ENCODE measurements at regions not wholly inside any gene's neighbourhood (a gene's known extent, or its start where the extent isn't known, plus 50 kb on each side); places are given as distances from the start of the nearest gene placed in this dataset.
"Not testable (repeated sequence)": the region's sequence is repeated elsewhere in the genome, so short reads cannot be mapped to it uniquely, and the experiment has no call there.

GRCh38 chr5:30447431-30447830 is 746.1 kb upstream of the CDH6 start:
- TF ChIP-seq POLR2A (IDR thresholded peaks at IDR 0.05) (no peak), EP300 (IDR thresholded peaks at IDR 0.05; ENCODE audit: low read depth) (no peak), CTCF (IDR thresholded peaks at IDR 0.05) (no peak), POLR2AphosphoS5 (IDR thresholded peaks at IDR 0.05) (no peak)
- H3K27ac ChIP-seq = no peak overlapping the region

GRCh38 chr5:30446456-30446855 is 747.0 kb upstream of the CDH6 start:
- H3K27ac ChIP-seq = no peak overlapping the region
- TF ChIP-seq CTCF (IDR thresholded peaks at IDR 0.05) = no peak
- no peak for TF ChIP-seq POLR2A (IDR thresholded peaks at IDR 0.05)
- no peak for TF ChIP-seq EP300 (IDR thresholded peaks at IDR 0.05; ENCODE audit: low read depth)
- TF ChIP-seq POLR2AphosphoS5 (IDR thresholded peaks at IDR 0.05) = no peak
- H3K4me1 ChIP-seq = no peaks in the 10 kb centered on the region
- DNase-seq = no peak
- H3K27me3 ChIP-seq = no peaks in the 10 kb centered on the region
- H3K9me3 ChIP-seq = no peaks in the 10 kb centered on the region
- intact Hi-C loops (cut with DNase I; ENCODE audit: low total_unique reads) = no loop called here
- H3K36me3 ChIP-seq = no peaks in the 10 kb centered on the region
- H3K4me3 ChIP-seq = no peak overlapping the region
- WGBS, 2 donors (ENCODE audit: low coverage in 1 of 2) = 60 to 72% methylated on average over 1 of the region's 1 CpG
- in situ Hi-C loops (cut with MboI; ENCODE audit: low pct_ligation_motif_present in 1 of 4, low pct_unique_long_range_greater_than_20kb in 1 of 4, low sequenced_read_pairs in 3 of 4) = no loop called here

More at GRCh38 chr5:30447431-30447830, 746.1 kb upstream of the CDH6 start:
- H3K4me3 ChIP-seq = no peak overlapping the region
- intact Hi-C loops (cut with DNase I; ENCODE audit: low total_unique reads) (no loop called here), in situ Hi-C loops (cut with MboI; ENCODE audit: low pct_ligation_motif_present in 1 of 4, low pct_unique_long_range_greater_than_20kb in 1 of 4, low sequenced_read_pairs in 3 of 4) (no loop called here)
- no peaks in the 10 kb centered on the region for H3K36me3 ChIP-seq
- H3K27me3 ChIP-seq = no peaks in the 10 kb centered on the region
- DNase-seq = no peak
- no peaks in the 10 kb centered on the region for H3K4me1 ChIP-seq
- WGBS, 2 donors (ENCODE audit: low coverage in 1 of 2) = 77 to 86% methylated on average over 3 of the region's 3 CpGs
- no peaks in the 10 kb centered on the region for H3K9me3 ChIP-seq

- Histone ChIP-seq H3K27ac (no peak overlapping the region), H3K4me3 (no peak overlapping the region), H3K27me3 (no peaks in the 10 kb centered on the region), H3K4me1 (no peaks in the 10 kb centered on the region), H3K36me3 (no peaks in the 10 kb centered on the region), H3K9me3 (no peaks in the 10 kb centered on the region)
- DNase-seq = no peak
- in situ Hi-C loops (cut with MboI; ENCODE audit: low pct_ligation_motif_present in 1 of 4, low pct_unique_long_range_greater_than_20kb in 1 of 4, low sequenced_read_pairs in 3 of 4) = no loop called here
- no peak for TF ChIP-seq CTCF (IDR thresholded peaks at IDR 0.05)
- TF ChIP-seq POLR2A (IDR thresholded peaks at IDR 0.05) = no peak
- TF ChIP-seq EP300 (IDR thresholded peaks at IDR 0.05; ENCODE audit: low read depth) = no peak
- no peak for TF ChIP-seq POLR2AphosphoS5 (IDR thresholded peaks at IDR 0.05)
- 40 to 83% methylated on average over 1 of the region's 1 CpG for WGBS, 2 donors (ENCODE audit: low coverage in 1 of 2)
- intact Hi-C loops (cut with DNase I; ENCODE audit: low total_unique reads) = no loop called here
Observed at GRCh38 chr5:30438785-30439184, 754.7 kb upstream of the CDH6 start.

- H3K4me1 ChIP-seq = no peaks in the 10 kb centered on the region
- H3K36me3 ChIP-seq = no peaks in the 10 kb centered on the region
- H3K27ac ChIP-seq = no peak overlapping the region
- no peak overlapping the region for H3K4me3 ChIP-seq
- no peaks in the 10 kb centered on the region for H3K9me3 ChIP-seq
- DNase-seq = no peak
- intact Hi-C loops (cut with DNase I; ENCODE audit: low total_unique reads) = no loop called here
- TF ChIP-seq POLR2A (IDR thresholded peaks at IDR 0.05) (no peak), EP300 (IDR thresholded peaks at IDR 0.05; ENCODE audit: low read depth) (no peak), CTCF (IDR thresholded peaks at IDR 0.05) (no peak), POLR2AphosphoS5 (IDR thresholded peaks at IDR 0.05) (no peak)
- H3K27me3 ChIP-seq = no peaks in the 10 kb centered on the region
- in situ Hi-C loops (cut with MboI; ENCODE audit: low pct_ligation_motif_present in 1 of 4, low pct_unique_long_range_greater_than_20kb in 1 of 4, low sequenced_read_pairs in 3 of 4) = no loop called here
- 38 to 70% methylated on average over 2 to 3 of the region's 3 CpGs for WGBS, 2 donors (ENCODE audit: low coverage in 1 of 2)
Observed at GRCh38 chr5:30436691-30437090, 756.8 kb upstream of the CDH6 start.

GRCh38 chr5:30428866-30429407 is 764.5 kb upstream of the CDH6 start:
- peak overlapping the region in 1 of 4 donors; percentile 20 for H3K4me3 ChIP-seq
- H3K27me3 ChIP-seq; DNase-seq; H3K9me3 ChIP-seq; H3K27ac ChIP-seq; H3K4me1 ChIP-seq; in situ Hi-C loops (cut with MboI; ENCODE audit: low pct_ligation_motif_present in 1 of 4, low pct_unique_long_range_greater_than_20kb in 1 of 4, low sequenced_read_pairs in 3 of 4); H3K36me3 ChIP-seq; intact Hi-C loops (cut with DNase I; ENCODE audit: low total_unique reads): not testable (repeated sequence)
- WGBS, 2 donors (ENCODE audit: low coverage in 1 of 2) = 81 to 83% methylated on average over 1 to 20 of the region's 20 CpGs
